GM12874 (cell line): ENCODE measurements at regions not wholly inside any gene's neighbourhood (a gene's known extent, or its start where the extent isn't known, plus 50 kb on each side); places are given as distances from the start of the nearest gene placed in this dataset.

Experiments
- CTCF ChIP-seq: IDR thresholded peaks from 2 replicates; pipeline ENCODE4 v1.5.1; 2011; ENCODE audit warnings: low read depth, mild to moderate bottlenecking, control low read depth, low read length, moderate library complexity; ENCODE audit not compliant: insufficient read depth

- TF ChIP-seq CTCF = no peak
These were observed 169.7 kb upstream of the CDH9 start for GRCh38 chr5:27208051-27208450.

- TF ChIP-seq CTCF = no peak
These were observed 153.6 kb upstream of the CDH9 start for GRCh38 chr5:27191786-27192510.

GRCh38 chr5:27172693-27173092 lies 134.3 kb upstream of the CDH9 start:
- TF ChIP-seq CTCF = no peak

- TF ChIP-seq CTCF = no peak
These were observed 133.4 kb upstream of the CDH9 start for GRCh38 chr5:27171761-27172261.

- TF ChIP-seq CTCF = no peak
These were observed 120.4 kb upstream of the CDH9 start for GRCh38 chr5:27158775-27159174.

- no peak for TF ChIP-seq CTCF
These were observed 119.8 kb upstream of the CDH9 start for GRCh38 chr5:27158171-27158570.

- no peak for TF ChIP-seq CTCF
These were observed 106.1 kb upstream of the CDH9 start for GRCh38 chr5:27144456-27144855.
